ENCODE measurements at regions not wholly inside any gene's neighbourhood (a gene's known extent, or its start where the extent isn't known, plus 50 kb on each side); places are given as distances from the start of the nearest gene placed in this dataset.

GRCh38 chr13:60733933-60734332 lies 336.9 kb downstream of the TDRD3 start:
- Histone ChIP-seq H3K27ac (no peak overlapping the region), H3K36me3 (ENCODE audit: low read depth, missing control alignments) (no peaks in the 10 kb centered on the region), H3K4me3 (no peak overlapping the region), H3K27me3 (no peaks in the 10 kb centered on the region), H3K9me3 (no peaks in the 10 kb centered on the region), H3K4me1 (no peaks in the 10 kb centered on the region)
- TF ChIP-seq, protein P1, sequence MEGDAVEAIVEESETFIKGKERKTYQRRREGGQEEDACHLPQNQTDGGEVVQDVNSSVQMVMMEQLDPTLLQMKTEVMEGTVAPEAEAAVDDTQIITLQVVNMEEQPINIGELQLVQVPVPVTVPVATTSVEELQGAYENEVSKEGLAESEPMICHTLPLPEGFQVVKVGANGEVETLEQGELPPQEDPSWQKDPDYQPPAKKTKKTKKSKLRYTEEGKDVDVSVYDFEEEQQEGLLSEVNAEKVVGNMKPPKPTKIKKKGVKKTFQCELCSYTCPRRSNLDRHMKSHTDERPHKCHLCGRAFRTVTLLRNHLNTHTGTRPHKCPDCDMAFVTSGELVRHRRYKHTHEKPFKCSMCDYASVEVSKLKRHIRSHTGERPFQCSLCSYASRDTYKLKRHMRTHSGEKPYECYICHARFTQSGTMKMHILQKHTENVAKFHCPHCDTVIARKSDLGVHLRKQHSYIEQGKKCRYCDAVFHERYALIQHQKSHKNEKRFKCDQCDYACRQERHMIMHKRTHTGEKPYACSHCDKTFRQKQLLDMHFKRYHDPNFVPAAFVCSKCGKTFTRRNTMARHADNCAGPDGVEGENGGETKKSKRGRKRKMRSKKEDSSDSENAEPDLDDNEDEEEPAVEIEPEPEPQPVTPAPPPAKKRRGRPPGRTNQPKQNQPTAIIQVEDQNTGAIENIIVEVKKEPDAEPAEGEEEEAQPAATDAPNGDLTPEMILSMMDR (IDR thresholded peaks at IDR 0.05), result no peak
- TF ChIP-seq POLR2A (IDR thresholded peaks at IDR 0.05), result no peak
- intact Hi-C loops (cut with DNase I; ENCODE audit: low total_unique reads), result no loop called here
- DNase-seq, result no peak

DNA sequence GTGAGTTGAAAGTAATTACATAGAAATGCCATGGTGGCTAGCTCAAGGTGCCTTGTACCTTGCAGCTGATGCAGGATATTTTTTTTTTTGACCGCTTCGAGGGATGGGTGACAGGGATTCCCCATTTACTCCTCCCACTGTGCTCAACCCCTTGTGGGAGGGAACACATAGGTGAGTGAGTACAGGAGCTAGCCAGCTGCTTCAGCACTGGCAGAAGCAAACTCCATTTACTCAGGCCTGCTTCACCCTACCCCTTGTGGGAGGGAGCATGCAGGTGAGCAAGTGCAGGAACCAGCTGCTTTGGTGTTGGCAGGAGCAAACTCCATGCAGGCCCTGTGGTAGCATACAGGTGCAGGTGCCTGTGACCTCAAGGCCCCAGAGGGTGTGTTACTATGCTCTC lies 330.1 kb downstream of the TDRD3 start:
- no peaks in the 10 kb centered on the region for H3K36me3 ChIP-seq (ENCODE audit: low read depth, missing control alignments)
- WGBS, 2 donors, result 34 to 86% methylated on average over 2 of the region's 2 CpGs
- H3K27me3 ChIP-seq, result no peaks in the 10 kb centered on the region
- no peaks in the 10 kb centered on the region for H3K9me3 ChIP-seq
- H3K4me1 ChIP-seq, result no peaks in the 10 kb centered on the region
- H3K4me3 ChIP-seq, result no peak overlapping the region
- H3K27ac ChIP-seq, result no peak overlapping the region
- intact Hi-C loops (cut with DNase I; ENCODE audit: low total_unique reads), result no loop called here
- TF ChIP-seq, protein P1 (IDR thresholded peaks at IDR 0.05), result no peak
- TF ChIP-seq POLR2A (IDR thresholded peaks at IDR 0.05), result no peak
- no peak for DNase-seq

GRCh38 chr13:60721063-60721462 lies 324.0 kb downstream of the TDRD3 start:
- H3K27me3 ChIP-seq, result no peaks in the 10 kb centered on the region
- H3K4me1 ChIP-seq, result no peaks in the 10 kb centered on the region
- no peak for TF ChIP-seq POLR2A (IDR thresholded peaks at IDR 0.05)
- TF ChIP-seq, protein P1 (IDR thresholded peaks at IDR 0.05), result no peak
- H3K27ac ChIP-seq, result no peak overlapping the region
- 93 to 95% methylated on average over 3 of the region's 3 CpGs for WGBS, 2 donors
- H3K4me3 ChIP-seq, result no peak overlapping the region
- intact Hi-C loops (cut with DNase I; ENCODE audit: low total_unique reads), result no loop called here
- H3K36me3 ChIP-seq (ENCODE audit: low read depth, missing control alignments), result no peaks in the 10 kb centered on the region
- no peak for DNase-seq
- H3K9me3 ChIP-seq, result no peaks in the 10 kb centered on the region

GRCh38 chr13:60720590-60720989 lies 323.6 kb downstream of the TDRD3 start:
- WGBS, 2 donors, result 93 to 94% methylated on average over 3 of the region's 3 CpGs
- H3K36me3 ChIP-seq (ENCODE audit: low read depth, missing control alignments), result no peaks in the 10 kb centered on the region
- H3K4me1 ChIP-seq, result no peaks in the 10 kb centered on the region
- no peaks in the 10 kb centered on the region for H3K9me3 ChIP-seq
- no peak for DNase-seq
- no peaks in the 10 kb centered on the region for H3K27me3 ChIP-seq
- no peak overlapping the region for H3K4me3 ChIP-seq
- no peak overlapping the region for H3K27ac ChIP-seq
- TF ChIP-seq, protein P1 (IDR thresholded peaks at IDR 0.05), result no peak
- TF ChIP-seq POLR2A (IDR thresholded peaks at IDR 0.05), result no peak
- intact Hi-C loops (cut with DNase I; ENCODE audit: low total_unique reads), result no loop called here

DNA sequence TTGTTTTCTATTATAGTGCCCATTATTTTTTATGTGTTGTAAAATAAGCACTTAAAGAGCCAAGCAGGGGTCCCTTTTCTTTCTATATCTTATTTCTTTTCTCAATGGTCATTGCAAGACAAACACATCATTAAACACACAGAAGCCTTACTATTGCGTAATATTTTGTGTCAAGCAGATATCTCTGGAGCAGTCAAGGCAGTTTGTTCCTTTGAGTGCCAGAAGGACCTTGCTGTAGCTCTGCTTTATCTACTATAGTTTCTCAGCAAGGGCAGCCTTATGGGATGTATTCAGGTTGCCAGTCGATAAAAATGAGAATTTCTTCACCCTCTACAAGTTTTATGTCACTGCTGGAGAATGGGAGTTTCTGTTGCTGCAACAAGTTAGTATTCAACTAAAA lies 319.3 kb downstream of the TDRD3 start:
- DNase-seq, result no peak
- Histone ChIP-seq H3K9me3 (no peaks in the 10 kb centered on the region), H3K36me3 (ENCODE audit: low read depth, missing control alignments) (no peaks in the 10 kb centered on the region), H3K4me1 (no peaks in the 10 kb centered on the region), H3K27ac (no peak overlapping the region), H3K4me3 (no peak overlapping the region), H3K27me3 (no peaks in the 10 kb centered on the region)
- WGBS, 2 donors, result 77 to 88% methylated on average over 2 of the region's 2 CpGs
- intact Hi-C loops (cut with DNase I; ENCODE audit: low total_unique reads), result no loop called here
- TF ChIP-seq POLR2A (IDR thresholded peaks at IDR 0.05), result no peak
- TF ChIP-seq, protein P1 (IDR thresholded peaks at IDR 0.05), result no peak
